CD4-positive, alpha-beta T cell treated with Interleukin-4 for 1 hour (primary cell): ENCODE measurements at regions not wholly inside any gene's neighbourhood (a gene's known extent, or its start where the extent isn't known, plus 50 kb on each side); places are given as distances from the start of the nearest gene placed in this dataset.
A peak's percentile ranks its signal among the peaks of the same experiment; 100 is the strongest.

ENCODE experiments used
- DNase-seq, 2 donors: peaks; one replicate each; pipeline ENCODE4 v3.0.0-alpha.2; 2020 to 2022

DNA sequence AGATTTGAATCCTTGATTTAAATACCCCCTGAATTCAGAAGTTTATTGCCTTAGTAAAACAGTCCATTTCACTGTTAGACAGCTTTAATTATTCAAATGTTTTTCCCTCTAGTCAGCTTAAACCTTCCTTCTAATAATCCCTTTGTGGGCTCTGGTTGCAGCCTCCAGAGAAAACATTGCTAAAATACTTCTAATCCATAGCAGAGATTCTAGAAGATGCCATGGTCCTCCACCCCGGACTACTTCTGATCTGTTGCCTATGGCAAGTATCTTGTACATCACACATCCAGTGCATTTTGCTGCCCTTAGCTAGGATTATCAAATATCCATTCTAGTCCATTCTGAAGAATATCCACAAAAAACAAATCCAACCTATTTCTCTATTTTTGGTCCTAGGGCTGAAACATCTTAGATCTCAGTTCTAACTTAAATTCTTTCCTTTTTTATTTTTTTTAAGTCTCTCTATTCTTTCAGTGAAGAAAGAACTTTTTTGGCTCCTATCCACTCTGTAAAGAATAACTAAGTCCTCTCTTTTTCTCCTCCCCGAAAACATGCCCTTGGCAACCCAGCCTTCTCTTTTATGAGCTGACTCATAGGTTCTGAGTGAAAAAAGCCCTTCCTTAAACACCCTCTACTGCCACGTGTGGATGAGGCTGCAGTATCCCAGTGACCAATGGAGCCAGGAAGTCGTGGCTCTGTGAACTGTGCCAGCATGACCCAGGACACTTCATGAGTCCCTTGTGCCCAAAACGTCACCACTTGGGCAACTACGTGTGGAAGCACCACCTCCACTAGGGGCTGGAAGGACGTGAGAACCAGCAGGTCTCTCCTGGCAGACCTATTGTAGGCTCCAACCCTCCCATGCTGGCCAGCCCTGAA is 349.8 kb downstream of the TNS1 start:
- DNase-seq: no peak

DNA sequence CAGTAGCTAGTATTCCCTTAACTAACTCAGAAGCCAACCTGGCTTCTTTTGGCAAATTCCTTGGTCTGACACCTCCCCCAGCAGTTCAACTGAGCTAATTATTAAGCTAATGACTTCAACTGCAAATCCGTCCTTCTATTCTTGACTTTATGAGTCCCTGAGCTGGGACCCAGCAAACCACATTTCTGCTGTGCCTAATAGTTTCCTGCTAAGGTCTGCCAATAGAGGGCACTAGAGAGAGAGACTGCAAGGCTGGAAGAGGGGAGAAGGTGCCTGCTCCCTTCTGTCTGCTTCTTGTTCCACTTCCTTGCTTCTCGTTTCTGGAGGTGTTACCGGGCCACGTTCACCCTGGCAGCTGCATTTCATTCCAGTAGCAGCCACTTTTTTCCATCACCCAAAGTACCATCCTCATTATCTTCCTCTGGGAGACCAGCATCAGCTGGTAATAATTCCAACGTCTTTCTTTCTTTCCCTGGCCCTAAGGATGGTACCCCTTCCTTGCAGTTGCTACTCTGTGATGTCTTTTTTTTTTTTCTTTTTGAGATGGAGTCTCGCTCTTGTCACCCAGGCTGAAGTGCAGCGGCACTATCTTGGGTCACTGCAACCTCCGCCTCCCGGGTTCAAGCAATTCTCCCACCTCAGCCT is 352.0 kb downstream of the TNS1 start:
- peak; percentile 15 to 28 for DNase-seq

DNA sequence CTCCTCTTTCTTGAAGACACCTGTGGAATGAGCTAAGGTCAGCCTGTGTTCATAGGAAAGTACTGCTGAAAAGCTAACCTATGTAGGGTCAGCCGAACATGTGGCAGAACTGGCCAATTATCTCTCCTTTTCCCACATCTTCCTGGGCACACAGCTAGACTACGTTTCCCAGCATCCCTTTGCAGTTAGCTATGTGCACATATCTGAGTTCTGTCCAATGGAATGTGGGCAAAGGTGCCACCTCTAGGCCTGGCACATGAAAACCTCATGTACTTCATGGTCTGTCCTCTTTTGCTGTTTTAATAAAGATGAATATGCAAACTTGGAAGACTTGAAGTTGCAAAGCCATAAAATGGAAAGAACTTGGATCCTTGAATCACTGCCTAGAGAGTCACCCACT is 352.6 kb downstream of the TNS1 start:
- no peak for DNase-seq

DNA sequence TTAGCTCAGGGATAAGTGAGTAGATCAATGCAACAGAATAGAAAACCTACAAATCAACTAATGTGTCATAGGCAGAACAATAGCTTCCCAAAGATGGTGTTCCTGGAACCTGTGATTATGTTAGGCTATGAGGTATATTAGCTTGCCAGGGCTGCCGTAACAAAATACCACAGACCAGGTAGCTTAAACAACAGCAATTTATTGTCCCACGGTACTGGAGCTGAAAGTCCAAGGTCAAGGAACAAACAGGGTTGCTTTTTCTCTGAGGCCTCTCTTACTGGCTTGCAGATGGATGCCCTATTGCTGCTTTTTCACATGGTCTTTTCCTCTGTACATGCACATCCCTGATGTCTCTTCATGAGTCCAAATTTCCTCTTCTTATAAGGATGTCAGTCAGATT is 354.9 kb downstream of the TNS1 start:
- DNase-seq: no peak

DNA sequence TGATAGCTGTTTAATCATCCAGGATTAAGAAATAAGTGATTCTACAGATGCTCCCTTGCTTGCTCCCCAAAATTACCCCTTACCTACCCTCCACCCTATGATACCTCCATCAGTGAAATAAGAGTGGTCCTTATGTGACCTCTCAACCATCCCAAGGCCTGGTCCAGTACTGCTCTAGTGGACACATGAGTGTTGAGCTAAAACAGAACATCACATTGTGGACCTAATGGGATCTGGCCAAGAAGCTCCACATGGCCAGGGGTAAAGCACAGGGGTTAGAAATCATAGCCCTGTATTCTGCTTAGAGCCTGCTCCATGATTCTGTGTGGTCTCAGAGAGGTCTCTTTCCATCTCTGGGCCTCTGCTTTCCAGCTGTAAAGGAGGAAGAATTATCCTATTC is 355.6 kb downstream of the TNS1 start:
- no peak for DNase-seq

DNA sequence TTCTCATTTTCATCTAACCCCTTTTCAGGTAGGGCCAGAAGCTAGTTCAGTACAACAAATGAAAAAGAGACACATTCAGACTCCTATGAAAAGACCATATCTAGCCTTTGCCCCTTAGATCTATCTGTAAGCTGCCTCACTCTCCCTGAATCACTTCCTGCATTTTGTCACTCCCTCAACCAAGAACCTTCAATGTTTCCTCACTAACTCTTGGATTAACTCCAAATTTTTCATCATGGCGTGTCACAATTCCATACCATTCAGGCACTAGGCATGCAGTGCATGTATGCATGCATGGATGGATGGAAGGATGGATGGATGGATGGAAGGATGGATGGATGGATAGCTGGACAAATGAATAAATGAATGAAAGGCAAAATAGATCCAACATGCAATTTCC is 356.9 kb downstream of the TNS1 start:
- no peak for DNase-seq

DNA sequence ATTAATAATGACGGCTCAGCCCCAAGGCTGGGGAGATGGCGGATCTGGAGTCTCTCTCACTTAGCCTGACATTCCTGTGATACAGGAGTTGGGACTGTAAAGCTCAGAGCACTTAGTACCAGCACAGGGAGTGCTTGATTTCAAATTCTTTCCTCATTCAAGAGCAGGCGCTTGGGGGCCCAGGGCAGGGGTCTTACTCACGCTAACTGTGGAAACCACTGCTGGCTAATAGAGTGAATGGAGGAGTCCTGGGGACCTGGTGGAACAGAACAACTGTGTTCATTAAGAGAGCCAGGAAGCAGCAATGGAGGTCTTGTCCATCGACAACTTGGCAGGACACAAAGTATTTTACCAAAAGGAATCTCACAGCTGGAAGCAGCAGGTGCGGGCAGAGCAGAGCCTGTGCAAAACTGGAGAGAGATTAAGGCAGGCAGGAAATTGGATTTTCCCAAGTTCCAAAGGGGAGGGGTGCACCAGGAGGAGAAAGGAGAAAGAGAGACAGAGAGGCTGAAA is 358.9 kb downstream of the TNS1 start:
- DNase-seq: no peak

DNA sequence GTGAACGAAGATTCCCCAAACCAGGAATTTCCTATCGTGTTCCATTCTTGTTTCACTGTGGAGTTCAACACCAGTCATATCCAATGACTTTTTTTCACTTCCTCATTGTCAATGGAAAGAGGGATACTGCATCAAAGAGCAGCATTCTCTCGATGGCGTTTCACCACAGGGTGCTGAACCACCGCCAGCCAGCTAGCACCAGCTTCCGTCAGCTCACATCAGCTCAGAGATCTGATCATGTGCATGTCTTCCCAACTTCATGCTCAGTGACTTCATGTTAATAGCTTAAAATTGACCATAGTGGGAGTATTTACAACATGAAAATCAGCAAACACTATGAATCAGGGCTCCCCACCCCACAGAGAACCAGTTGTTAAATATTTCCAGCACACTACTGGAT is 359.9 kb downstream of the TNS1 start:
- no peak for DNase-seq

DNA sequence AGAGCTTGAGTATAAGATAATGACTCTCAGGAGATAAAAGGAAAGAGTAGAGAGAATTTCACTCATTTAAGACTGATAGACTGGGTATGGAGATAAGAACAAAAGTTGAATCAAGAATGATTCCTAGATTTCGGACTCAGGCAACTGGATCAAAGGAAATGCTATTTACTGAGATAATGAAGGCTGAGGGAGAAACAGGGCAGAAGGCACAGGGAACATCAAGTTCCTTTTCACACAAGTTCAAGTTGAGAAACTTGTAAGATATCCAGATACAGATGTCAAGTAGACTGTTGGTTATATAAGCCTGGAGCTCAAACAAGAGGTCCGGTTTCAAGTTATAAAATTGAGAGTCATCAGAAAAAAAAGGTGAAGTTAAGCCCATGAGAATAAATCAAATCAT is 360.8 kb downstream of the TNS1 start:
- no peak for DNase-seq

DNA sequence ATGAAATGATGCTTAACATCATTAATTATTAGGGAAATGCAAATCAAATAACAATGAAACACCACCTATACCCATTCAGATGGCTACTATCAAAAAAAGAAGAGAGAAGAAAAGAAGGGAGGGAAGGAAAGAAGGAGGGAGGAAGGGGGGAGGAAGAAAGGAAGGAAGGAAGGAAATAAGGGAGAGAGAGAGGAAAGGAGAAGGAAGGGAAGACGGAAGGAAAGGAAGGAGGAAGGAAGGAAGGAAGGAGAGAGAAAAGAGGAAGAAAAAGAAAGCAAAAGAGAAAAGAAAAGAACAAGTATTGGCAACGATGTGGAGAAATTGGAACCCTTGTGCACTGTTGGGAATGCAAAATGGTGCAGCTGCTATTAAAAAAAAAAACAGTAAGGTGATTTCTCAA is 363.3 kb downstream of the TNS1 start:
- DNase-seq: no peak

DNA sequence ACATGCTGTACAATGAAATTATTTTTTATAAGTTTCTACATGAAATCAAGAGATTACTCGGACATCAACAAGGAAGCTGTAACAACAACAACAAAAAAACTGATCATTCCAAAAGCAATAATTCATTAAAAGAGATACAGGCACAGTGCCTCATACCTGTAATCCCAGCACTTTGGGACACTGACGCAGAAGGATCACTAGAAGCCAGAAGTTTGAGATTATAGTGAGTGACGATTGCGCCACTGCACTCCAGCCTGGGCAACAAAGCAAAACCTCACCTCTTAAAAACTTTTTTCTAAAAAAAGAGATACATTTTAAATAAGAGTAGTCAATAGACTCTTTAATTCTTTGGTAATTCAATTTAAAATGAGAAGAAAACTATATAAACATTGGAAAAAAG is 364.3 kb downstream of the TNS1 start:
- no peak for DNase-seq

DNA sequence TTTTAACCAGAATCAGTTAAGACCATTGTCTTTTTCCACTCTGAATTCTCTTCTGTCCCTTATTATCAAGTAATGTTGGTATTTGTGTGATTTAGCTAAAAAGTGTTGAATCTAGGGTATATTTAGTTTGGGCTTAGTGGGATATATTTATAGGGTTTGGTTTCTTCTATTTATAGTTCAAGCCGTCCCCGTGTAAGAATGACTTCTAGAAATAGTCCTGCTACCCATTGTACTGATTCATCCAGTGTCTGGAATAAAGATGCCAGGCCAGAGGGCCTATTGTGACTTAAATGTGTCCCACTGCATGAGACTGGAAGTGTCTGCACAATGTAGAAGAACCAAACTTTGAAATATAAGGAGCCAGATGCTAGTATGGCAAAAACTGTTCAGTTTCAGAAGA is 364.8 kb downstream of the TNS1 start:
- DNase-seq: no peak

DNA sequence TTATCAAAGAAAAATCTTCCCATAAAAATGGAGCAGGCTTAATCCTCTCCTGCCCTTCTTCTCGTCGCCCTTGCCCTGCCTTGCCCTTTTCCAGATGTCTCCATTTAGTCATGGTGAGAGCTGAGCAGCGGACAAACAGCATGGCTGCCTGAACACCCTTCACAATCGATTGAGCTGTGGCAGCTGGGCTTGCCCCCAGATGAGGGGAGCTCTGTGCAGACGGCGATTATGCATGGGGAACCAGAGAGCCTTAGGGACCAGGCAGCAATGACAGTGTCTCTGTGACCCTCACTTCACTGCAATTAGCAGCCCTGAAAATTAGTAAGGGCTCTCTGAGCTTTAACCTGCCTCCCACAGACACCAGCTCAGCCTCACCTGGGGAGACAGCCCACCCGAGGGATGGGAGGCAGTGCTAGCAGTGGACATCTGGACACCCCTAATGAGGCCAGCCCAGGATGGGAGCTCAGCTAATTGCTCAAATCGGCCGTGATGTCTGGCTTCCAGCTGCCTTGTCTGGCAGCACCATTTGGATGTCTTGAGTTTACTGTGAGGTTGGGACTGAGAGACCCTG is 365.7 kb downstream of the TNS1 start:
- no peak for DNase-seq

DNA sequence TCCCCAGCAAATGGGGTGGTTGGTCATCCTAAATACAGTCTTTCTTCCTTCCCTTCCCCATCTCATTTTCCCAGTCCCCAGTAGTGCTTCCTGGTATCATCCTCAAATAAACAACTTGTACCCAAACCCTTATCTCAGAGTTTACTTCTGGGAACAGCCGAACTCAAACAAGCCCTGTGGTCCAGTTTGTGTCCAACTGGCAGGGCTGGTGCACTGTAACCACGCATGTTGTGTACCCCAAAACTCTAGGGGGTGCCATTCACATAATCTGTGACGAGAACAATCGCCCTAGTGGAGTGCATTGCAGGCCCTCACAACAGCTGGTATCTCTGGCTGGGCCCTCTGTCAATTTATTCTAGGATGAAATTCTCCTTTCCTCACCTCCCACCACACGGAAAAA is 366.2 kb downstream of the TNS1 start:
- DNase-seq: no peak

DNA sequence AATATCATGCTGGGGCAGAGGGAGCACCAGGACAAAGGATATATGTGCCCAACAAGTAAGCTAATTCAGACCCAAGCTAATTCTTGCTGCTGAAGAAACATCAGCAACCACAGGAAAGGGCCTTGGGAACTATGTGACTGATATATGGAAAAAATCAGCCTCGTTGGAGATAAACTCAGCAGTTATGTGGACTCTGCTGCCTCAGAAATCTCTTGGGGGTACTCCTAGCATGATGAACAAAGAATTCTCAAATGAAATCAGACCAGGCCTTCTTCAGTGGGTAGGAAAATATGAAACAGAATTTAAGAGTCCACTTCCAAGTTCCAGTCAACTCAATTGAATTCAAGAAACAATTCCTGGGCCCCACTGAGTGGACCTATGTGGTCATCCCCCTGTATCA is 367.9 kb downstream of the TNS1 start:
- DNase-seq: no peak

DNA sequence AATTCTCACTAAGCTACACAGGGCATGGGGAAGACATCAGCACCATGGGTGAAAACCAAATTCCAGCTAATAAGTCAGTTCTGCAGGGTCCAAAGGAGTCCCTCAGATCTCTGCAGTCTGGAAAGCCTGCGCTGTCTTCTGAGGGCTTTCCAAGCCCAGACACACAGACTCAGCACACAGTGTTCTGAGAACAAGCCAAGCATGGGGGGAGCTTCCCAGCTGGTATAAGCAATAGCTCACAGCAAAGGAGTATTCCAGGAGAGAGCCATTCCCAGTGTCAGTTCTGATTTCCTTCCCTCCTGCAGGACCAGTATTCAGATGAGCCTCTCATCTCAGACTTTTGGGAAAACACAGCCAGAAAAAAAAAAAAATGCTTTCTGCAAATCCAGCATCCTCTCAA is 370.8 kb downstream of the TNS1 start:
- no peak for DNase-seq

DNA sequence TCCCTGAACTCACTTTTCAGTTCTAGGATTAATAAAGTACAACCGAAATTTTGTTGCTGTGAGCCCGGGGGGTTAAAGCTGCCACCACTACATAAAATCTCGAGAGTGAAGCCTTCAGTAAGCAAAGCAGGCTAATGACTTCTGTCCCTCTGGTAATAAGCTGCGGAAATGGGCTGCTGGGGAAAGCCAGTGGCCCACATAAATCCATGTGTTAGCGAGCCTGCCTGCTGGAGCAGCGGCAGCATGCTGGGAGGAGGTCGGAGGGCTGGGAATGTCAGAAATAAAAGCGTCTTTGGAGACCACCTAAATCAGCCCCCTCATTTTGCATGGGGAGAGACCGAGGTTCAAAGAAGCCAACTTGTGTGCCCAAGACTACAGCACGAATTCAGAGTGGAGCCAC is 371.7 kb downstream of the TNS1 start:
- DNase-seq: no peak

DNA sequence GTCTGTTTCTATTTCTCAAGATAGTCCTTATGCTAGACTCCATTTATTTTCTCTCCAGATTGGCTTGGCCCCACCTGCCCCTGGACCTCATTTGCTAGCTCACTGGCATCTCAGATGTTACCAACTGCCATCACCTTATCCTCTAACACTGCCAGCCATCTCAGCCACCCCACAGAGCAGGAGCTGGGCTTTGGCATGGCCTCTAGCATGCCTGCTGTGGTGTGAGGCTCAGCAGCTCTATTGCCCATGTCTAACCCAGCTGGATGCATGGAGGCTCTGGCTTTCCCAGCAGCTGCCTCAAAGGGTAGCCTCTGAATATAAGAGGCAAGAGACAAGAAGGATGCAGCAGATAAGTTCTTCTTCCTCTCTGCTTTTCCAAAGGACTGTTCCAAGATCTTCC is 373.4 kb downstream of the TNS1 start:
- DNase-seq: no peak

DNA sequence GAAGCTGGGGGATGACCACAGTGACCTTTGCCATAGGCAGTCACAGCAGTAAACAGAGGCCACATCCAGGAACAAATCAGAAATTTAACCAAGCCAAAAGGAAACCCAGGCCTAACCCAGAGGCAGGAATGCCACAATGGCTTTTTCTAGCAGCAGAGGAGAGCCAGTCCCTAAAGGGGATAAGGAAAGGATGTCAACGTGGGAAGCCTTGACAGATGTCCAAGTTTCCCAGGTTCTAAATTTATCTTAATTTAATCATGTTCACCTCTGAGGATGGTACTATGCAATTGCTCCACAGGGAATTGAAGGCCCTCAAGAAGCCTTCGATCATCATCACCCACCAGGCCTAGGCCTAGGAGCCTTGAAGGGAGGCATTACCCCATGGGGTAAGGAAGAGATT is 374.7 kb downstream of the TNS1 start:
- DNase-seq: no peak

DNA sequence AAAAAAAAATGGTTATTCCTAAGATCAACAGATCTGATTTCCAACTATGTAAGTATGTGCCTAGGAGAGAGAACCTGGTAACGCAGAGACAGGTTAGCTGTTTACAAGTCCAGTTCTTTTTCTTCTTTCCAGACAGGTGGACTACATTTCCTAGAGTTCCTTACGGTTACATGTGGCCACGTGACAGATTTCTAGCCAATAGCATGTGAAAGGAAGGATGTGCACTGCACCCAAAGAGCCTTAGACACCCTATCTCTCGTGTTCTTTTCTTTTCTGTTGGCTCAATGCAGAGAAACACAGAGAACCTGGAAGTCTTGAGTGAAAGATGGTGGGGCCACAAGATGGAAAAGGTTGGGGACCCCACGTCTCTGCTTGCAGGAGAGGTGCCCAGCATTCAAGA is 375.9 kb downstream of the TNS1 start:
- no peak for DNase-seq

DNA sequence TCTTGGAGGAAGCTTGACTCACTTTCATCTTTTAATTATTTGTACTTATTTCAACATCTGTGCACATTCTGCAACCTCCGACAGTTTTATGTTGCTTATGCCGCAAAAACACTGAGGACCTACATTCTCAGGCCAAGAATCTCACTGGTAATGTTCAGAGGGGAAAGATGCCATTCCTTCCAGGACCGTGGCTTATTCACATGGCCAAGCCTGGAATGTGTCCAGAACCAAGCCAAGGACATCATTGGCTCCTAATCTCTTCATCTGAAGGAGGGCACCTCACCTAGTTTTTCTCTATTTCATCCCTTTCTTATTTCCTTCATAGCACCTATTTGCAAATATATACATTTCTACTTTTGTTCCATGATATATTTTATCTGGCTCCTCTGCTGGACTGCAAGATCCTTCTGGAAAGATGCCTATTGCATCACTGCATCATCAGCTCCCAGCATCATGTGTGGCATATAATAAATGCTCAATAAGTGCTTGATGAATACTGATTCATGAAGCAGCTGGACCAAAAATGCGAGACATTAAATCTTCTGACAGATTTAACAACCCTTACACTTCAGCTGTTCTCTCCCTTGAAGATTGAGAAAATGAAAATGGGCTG is 377.1 kb downstream of the TNS1 start:
- DNase-seq: no peak

DNA sequence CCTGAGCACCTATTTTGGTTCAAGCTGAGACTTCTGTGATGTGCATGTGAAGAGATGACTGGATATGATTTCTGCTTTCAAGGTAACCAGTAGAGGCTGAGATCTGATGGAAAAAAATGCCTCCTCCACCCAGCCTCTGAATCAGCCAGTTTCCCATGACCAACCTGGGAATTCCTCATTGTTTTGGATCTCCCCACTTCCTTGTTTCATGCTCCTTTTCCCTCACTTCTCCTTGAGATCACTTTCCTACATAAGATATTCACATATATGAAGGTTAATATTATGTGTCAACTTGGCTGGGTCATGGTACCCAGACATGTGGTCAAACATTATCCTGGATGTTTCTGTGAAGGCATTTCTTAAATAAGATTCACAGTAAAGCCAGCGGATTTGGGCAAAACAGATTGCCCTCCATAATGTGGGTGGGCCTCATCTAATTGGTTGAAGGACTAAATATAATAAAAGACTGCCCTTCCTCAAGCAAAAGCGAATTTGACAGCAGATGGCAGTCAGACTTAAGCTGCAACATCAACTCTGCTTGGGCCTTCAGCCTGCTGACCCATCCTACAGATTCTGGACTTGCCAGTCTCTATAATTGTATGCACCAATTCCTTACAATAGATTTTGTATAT is 379.4 kb downstream of the TNS1 start:
- no peak for DNase-seq
